ENCODE measurements at regions not wholly inside any gene's neighbourhood (a gene's known extent, or its start where the extent isn't known, plus 50 kb on each side); places are given as distances from the start of the nearest gene placed in this dataset.

GRCh38 chr10:65328486-65328885 is 1597.3 kb upstream of the LRRTM3 start:
- TF ChIP-seq, protein P1, sequence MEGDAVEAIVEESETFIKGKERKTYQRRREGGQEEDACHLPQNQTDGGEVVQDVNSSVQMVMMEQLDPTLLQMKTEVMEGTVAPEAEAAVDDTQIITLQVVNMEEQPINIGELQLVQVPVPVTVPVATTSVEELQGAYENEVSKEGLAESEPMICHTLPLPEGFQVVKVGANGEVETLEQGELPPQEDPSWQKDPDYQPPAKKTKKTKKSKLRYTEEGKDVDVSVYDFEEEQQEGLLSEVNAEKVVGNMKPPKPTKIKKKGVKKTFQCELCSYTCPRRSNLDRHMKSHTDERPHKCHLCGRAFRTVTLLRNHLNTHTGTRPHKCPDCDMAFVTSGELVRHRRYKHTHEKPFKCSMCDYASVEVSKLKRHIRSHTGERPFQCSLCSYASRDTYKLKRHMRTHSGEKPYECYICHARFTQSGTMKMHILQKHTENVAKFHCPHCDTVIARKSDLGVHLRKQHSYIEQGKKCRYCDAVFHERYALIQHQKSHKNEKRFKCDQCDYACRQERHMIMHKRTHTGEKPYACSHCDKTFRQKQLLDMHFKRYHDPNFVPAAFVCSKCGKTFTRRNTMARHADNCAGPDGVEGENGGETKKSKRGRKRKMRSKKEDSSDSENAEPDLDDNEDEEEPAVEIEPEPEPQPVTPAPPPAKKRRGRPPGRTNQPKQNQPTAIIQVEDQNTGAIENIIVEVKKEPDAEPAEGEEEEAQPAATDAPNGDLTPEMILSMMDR (IDR thresholded peaks at IDR 0.05; ENCODE audit: insufficient read depth, low read length, poor library complexity, severe bottlenecking), result no peak
- TF ChIP-seq EZH2phosphoT487 (conservative IDR thresholded peaks at IDR 0.05; ENCODE audit: low read length), result no peak
